GF-D8 (cell line): ENCODE measurements at regions not wholly inside any gene's neighbourhood (a gene's known extent, or its start where the extent isn't known, plus 50 kb on each side); places are given as distances from the start of the nearest gene placed in this dataset.
"Not testable (repeated sequence)": the region's sequence is repeated elsewhere in the genome, so short reads cannot be mapped to it uniquely, and the experiment has no call there.

Source experiments
- DNase-seq: peaks from one replicate; lab custom pipeline; 2025; lab: John Stamatoyannopoulos, UW

GRCh38 chr6:141576751-141577150 lies 556.0 kb upstream of the GJE1 start:
- no peak for DNase-seq

GRCh38 chr6:141562851-141563763 lies 569.6 kb upstream of the GJE1 start:
- DNase-seq: no peak

- no peak for DNase-seq
Observed at GRCh38 chr6:141562186-141562811, 570.4 kb upstream of the GJE1 start.

GRCh38 chr6:141561154-141561553 lies 571.6 kb upstream of the GJE1 start:
- no peak for DNase-seq

- no peak for DNase-seq
Observed at GRCh38 chr6:141552463-141552862, 580.3 kb upstream of the GJE1 start.

GRCh38 chr6:141552031-141552430 lies 580.7 kb upstream of the GJE1 start:
- DNase-seq: no peak

- DNase-seq: no peak
Observed at GRCh38 chr6:141551318-141551717, 581.4 kb upstream of the GJE1 start.

GRCh38 chr6:141550471-141550870 lies 582.3 kb upstream of the GJE1 start:
- DNase-seq: no peak

GRCh38 chr6:141548966-141549365 lies 583.8 kb upstream of the GJE1 start:
- DNase-seq: no peak

- no peak for DNase-seq
Observed at GRCh38 chr6:141541581-141542324, 591.0 kb upstream of the GJE1 start.

GRCh38 chr6:141540207-141540606 lies 592.5 kb upstream of the GJE1 start:
- DNase-seq: no peak

GRCh38 chr6:141539617-141540016 lies 593.1 kb upstream of the GJE1 start:
- no peak for DNase-seq

- DNase-seq: no peak
Observed at GRCh38 chr6:141532211-141532610, 600.5 kb upstream of the GJE1 start.

- no peak for DNase-seq
Observed at GRCh38 chr6:141531040-141531439, 601.7 kb upstream of the GJE1 start.

- no peak for DNase-seq
Observed at GRCh38 chr6:141528596-141528995, 604.1 kb upstream of the GJE1 start.

- DNase-seq: no peak
Observed at GRCh38 chr6:141526985-141527384, 605.7 kb upstream of the GJE1 start.

- no peak for DNase-seq
Observed at GRCh38 chr6:141521440-141521839, 611.3 kb upstream of the GJE1 start.

- no peak for DNase-seq
Observed at GRCh38 chr6:141513830-141514229, 618.9 kb upstream of the GJE1 start.

GRCh38 chr6:141510803-141511202 lies 621.9 kb upstream of the GJE1 start:
- no peak for DNase-seq

GRCh38 chr6:141506062-141506461 lies 626.7 kb upstream of the GJE1 start:
- not testable (repeated sequence) for DNase-seq

GRCh38 chr6:141504318-141504717 lies 628.4 kb upstream of the GJE1 start:
- DNase-seq: not testable (repeated sequence)

- DNase-seq: no peak
Observed at GRCh38 chr6:141501616-141502015, 631.1 kb upstream of the GJE1 start.

GRCh38 chr6:141498977-141499376 lies 633.7 kb upstream of the GJE1 start:
- no peak for DNase-seq
